ENCODE measurements at regions not wholly inside any gene's neighbourhood (a gene's known extent, or its start where the extent isn't known, plus 50 kb on each side); places are given as distances from the start of the nearest gene placed in this dataset.

DNA sequence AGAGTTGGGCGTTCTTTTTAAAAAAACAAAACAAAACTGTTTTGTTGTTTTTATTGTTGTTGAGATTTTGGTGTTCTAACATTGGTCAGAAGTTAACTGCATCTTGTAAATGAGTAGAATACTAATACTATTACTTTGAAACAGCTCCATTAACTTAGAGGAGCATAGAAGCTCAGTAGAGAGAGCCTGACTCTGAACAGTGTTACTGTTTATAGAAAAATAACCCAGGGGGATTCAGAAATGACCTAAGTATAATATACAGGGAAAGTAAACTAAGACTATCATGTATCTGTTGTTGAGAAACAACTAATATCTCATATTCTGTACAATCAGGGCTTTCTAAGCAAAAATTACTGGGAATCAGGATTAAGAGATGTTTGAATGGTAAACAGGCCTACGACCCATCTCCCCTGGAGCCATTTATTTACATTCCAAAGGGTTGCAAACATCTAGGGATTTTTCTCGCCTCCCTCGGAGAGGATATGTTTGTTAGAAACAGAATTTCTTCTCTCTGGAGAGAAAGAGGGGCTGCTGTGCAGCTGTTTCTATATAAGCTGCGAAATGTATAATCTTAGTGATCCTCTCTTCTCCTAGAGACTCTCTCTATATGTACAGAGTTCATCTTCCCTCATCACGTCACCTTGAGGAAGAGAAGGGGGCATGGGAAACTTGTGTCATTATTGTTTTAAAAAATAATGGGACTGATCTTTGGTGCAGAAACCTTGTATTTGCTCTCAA lies 827.5 kb upstream of the DPPA4 start:
- Mint-ChIP-seq H3K36me3 (ENCODE audit: insufficient read depth, unreplicated experiment) (no peaks in the 10 kb centered on the region), H3K27me3 (ENCODE audit: unreplicated experiment) (no peaks in the 10 kb centered on the region), H3K9me3 (ENCODE audit: low read depth, unreplicated experiment) (no peaks in the 10 kb centered on the region), H3K4me1 (ENCODE audit: low read depth, unreplicated experiment) (peaks cover 9% of the 10 kb centered on the region), H3K4me3 (ENCODE audit: low read depth, unreplicated experiment) (no peak overlapping the region), H3K27ac (ENCODE audit: unreplicated experiment) (no peak overlapping the region)
- intact Hi-C loops (cut with micrococcal nuclease; ENCODE audit: unreplicated experiment), result no loop called here
- no peak for DNase-seq
- CTCF ChIA-PET, result no interaction called here
- no TSS peak for BruUV-seq (replicated peaks)
- TF ChIP-seq, protein P1, sequence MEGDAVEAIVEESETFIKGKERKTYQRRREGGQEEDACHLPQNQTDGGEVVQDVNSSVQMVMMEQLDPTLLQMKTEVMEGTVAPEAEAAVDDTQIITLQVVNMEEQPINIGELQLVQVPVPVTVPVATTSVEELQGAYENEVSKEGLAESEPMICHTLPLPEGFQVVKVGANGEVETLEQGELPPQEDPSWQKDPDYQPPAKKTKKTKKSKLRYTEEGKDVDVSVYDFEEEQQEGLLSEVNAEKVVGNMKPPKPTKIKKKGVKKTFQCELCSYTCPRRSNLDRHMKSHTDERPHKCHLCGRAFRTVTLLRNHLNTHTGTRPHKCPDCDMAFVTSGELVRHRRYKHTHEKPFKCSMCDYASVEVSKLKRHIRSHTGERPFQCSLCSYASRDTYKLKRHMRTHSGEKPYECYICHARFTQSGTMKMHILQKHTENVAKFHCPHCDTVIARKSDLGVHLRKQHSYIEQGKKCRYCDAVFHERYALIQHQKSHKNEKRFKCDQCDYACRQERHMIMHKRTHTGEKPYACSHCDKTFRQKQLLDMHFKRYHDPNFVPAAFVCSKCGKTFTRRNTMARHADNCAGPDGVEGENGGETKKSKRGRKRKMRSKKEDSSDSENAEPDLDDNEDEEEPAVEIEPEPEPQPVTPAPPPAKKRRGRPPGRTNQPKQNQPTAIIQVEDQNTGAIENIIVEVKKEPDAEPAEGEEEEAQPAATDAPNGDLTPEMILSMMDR (IDR thresholded peaks at IDR 0.05; ENCODE audit: unreplicated experiment), result no peak

DNA sequence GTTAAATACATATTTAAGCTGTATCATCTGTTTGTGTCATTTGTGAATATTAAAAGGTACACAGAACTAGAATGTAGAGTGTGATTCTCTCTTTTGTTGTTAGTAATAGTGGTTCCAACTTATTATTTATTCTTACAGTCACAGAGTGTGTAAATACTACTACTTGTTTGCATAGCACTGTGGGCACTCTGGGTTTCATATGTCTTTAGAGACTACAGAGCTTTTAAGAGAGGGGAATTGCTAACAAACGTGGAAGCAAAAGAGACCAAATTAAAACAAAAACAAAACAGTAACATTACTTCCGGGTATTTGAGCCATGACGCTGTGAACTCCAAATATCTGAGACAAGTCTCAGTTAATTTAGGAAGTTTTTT lies 828.0 kb upstream of the DPPA4 start:
- no peak for DNase-seq

DNA sequence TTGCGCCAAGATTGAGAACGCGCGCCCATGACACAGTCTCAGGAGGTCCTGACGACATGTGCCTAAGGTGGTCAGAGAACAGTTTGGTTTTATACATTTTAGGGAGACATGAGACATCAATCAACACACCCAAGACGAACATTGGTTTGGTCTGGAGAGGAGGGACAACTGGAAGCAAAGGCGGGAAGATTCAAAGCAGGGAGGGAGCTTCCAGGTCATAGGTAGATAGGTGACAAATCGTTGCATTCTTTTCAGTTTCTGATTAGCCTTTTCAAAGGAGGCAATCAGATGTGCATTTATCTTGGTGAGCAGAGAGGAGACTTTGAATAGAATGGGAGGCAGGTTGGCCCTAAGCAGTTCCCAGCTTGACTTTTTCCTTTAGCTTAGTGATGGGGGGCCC lies 828.4 kb upstream of the DPPA4 start:
- H3K27ac Mint-ChIP-seq (ENCODE audit: unreplicated experiment), result no peak overlapping the region
- H3K9me3 Mint-ChIP-seq (ENCODE audit: low read depth, unreplicated experiment), result no peaks in the 10 kb centered on the region
- DNase-seq, result no peak
- CTCF ChIA-PET, result no interaction called here
- H3K36me3 Mint-ChIP-seq (ENCODE audit: insufficient read depth, unreplicated experiment), result no peaks in the 10 kb centered on the region
- BruUV-seq (replicated peaks), result no TSS peak
- H3K4me3 Mint-ChIP-seq (ENCODE audit: low read depth, unreplicated experiment), result no peak overlapping the region
- no peaks in the 10 kb centered on the region for H3K27me3 Mint-ChIP-seq (ENCODE audit: unreplicated experiment)
- H3K4me1 Mint-ChIP-seq (ENCODE audit: low read depth, unreplicated experiment), result peaks cover 9% of the 10 kb centered on the region
- TF ChIP-seq, protein P1 (IDR thresholded peaks at IDR 0.05; ENCODE audit: unreplicated experiment), result no peak
- intact Hi-C loops (cut with micrococcal nuclease; ENCODE audit: unreplicated experiment), result no loop called here

More for the DNA sequence above, 828.0 kb upstream of the DPPA4 start:
- no TSS peak for BruUV-seq (replicated peaks)
- no peak overlapping the region for H3K27ac Mint-ChIP-seq (ENCODE audit: unreplicated experiment)
- no peaks in the 10 kb centered on the region for H3K36me3 Mint-ChIP-seq (ENCODE audit: insufficient read depth, unreplicated experiment)
- TF ChIP-seq, protein P1 (IDR thresholded peaks at IDR 0.05; ENCODE audit: unreplicated experiment), result no peak
- no peaks in the 10 kb centered on the region for H3K27me3 Mint-ChIP-seq (ENCODE audit: unreplicated experiment)
- no peaks in the 10 kb centered on the region for H3K9me3 Mint-ChIP-seq (ENCODE audit: low read depth, unreplicated experiment)
- peaks cover 9% of the 10 kb centered on the region for H3K4me1 Mint-ChIP-seq (ENCODE audit: low read depth, unreplicated experiment)
- H3K4me3 Mint-ChIP-seq (ENCODE audit: low read depth, unreplicated experiment), result no peak overlapping the region
- intact Hi-C loops (cut with micrococcal nuclease; ENCODE audit: unreplicated experiment), result no loop called here
- CTCF ChIA-PET, result no interaction called here

DNA sequence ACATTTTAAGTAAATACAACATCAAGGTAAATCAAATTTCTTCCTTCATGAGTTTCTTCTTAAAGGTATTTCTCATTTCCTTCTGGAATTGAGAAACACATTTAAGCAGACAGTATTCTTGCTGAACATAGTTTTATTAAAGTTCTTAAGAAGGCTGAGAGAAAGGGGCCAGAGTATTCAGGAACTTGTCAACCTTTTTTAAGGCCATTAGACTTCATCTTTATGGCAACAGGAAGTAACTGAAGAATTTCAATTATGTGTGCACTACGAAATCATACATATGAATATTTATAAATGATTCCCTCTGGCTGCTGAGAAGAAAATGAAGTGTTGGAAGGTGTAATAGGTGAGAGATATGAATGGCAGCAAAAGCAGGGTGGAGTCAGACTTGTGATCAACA lies 829.4 kb upstream of the DPPA4 start:
- TF ChIP-seq, protein P1 (IDR thresholded peaks at IDR 0.05; ENCODE audit: unreplicated experiment), result no peak
- Mint-ChIP-seq H3K4me1 (ENCODE audit: low read depth, unreplicated experiment) (peaks cover 9% of the 10 kb centered on the region), H3K4me3 (ENCODE audit: low read depth, unreplicated experiment) (no peak overlapping the region), H3K9me3 (ENCODE audit: low read depth, unreplicated experiment) (no peaks in the 10 kb centered on the region), H3K36me3 (ENCODE audit: insufficient read depth, unreplicated experiment) (no peaks in the 10 kb centered on the region), H3K27me3 (ENCODE audit: unreplicated experiment) (no peaks in the 10 kb centered on the region), H3K27ac (ENCODE audit: unreplicated experiment) (no peak overlapping the region)
- no TSS peak for BruUV-seq (replicated peaks)
- intact Hi-C loops (cut with micrococcal nuclease; ENCODE audit: unreplicated experiment), result no loop called here
- CTCF ChIA-PET, result no interaction called here
- no peak for DNase-seq

All from Calu3 (cell line).